ENCODE measurements at regions not wholly inside any gene's neighbourhood (a gene's known extent, or its start where the extent isn't known, plus 50 kb on each side); places are given as distances from the start of the nearest gene placed in this dataset.

DNA sequence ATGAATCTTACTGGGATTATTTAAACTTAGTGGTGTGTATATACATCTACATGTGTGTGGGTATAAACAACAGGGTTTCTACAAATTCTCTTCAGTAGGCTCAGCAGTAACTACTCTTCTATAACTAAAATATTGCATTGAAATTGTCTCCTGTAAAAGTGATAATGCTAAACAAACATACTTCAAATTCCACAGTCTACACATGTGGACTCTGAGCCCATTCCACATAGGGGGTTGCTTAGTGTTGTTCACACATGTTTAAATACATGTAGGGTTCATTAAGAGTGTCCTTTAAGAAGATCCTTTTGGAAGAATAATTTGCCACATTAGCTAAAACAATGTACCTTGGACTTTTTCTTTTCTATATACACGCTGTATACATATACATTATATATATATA lies 152.8 kb upstream of the VRK2 start:
- no peak for DNase-seq

DNA sequence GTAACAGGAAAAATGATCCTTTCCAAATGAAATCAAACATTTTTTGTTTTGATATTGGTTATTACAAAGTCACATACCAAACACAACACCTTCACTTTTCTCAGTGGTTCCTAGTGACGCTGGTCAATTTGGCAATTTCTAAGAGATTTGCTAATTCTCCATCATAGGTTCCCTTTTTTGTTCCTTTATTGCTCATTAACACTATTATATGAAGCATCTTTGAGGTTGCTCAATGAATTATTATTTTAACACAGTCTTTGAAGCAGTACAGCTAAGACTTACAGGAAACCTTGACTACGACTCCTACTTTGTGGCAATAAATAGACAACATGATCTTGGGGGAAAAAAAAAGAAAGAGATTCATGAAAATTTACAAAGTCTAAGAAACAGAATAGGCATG lies 152.2 kb upstream of the VRK2 start:
- no peak for DNase-seq

DNA sequence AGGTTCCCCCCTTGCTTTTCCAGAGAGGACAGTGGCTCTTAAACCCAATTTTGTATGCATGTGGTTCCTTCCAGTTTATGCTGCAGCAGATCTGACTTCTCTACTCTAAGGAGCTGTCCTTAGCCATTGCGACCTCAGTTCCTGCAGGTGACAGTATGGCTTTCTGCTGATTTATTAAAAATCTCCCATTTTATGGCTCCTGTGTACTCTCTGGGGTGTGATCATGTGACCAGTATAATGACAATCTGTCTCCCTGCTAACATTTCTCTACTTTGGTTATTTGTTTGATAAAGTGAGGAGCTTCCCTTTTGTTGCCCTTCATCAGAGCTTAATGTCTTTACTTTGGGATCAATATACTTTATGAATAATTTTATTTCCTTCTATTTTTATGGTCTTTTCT lies 148.7 kb upstream of the VRK2 start:
- no peak for DNase-seq

DNA sequence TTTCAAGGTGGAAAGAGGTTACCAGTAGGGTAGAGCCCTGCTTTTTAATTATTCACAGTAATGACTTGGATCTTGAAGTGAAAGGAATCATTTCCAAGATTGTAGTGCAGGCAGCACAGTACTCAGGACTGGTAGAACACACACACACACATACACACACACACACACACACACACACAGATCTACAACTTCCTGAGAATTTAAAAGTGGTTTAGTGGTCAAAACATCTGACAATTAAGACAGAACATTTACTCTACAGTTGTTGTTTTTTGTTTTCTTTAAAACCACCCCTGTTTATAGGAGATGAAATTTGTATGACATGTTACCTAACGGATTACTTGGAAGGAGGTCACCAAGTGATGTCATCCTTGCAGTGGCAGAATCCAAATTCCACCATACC lies 146.7 kb upstream of the VRK2 start:
- DNase-seq: no peak

DNA sequence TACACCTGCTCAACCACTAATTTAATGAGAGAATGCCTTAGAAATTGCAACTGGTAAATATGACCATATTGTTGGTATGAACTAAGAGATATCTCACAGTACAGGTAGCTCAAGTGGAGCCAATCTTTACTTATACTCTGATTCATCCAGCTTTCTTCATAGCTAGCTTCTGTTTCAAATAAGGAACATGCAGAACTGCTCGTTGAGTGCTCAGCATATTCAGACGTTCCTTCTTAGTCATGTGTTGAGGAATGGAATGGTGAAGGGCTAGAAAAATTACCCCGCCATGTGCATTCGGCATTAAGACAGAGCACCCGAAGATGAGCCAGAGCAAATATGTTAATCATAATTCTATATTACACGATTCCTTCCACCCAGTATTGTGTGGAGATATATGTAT lies 144.0 kb upstream of the VRK2 start:
- no peak for DNase-seq

DNA sequence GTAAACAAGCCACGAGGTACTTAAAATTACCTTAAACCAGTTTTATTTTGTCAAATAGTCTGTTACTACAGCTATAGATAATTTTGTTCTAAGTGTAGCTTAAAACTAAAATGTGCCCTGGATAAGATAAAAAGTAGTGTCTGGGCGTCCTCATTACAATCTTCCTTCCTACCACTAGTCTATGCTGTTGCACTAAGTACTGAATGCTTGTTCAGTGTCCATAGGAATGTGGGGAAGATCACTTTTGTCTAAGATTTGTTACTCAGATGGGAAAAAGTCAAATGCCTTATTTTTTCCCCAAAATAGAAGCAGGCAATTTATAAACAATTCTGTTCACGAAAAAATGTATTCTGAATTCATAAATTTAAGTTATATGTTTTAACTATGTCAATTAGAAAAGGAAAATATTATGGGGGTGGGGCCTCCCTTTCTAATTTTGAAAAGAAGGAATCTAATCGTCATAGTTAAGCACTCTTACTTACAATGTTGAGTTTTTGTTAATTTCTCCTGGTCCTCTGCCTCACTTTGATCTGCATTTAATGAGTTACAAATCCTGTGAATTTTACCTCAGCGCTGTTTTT lies 140.4 kb upstream of the VRK2 start:
- no peak for DNase-seq

DNA sequence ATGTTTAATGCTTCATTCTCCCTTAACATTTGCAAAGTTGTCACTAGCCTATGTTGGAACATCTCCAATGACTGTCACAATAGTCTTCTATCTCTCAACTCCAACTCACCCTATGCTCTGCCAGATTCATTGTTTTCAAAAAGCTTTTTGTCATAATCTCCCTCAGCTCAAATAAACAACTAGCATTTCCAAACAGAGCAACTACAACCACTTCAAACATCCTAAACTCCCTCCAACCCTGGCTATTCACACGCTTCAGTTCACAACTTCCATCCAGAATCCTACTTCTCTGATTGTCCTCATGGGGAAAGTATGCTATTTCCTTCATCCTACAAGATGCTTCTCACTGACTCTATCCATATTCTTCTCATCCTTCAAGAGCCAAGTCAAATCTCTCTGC lies 139.2 kb upstream of the VRK2 start:
- no peak for DNase-seq

DNA sequence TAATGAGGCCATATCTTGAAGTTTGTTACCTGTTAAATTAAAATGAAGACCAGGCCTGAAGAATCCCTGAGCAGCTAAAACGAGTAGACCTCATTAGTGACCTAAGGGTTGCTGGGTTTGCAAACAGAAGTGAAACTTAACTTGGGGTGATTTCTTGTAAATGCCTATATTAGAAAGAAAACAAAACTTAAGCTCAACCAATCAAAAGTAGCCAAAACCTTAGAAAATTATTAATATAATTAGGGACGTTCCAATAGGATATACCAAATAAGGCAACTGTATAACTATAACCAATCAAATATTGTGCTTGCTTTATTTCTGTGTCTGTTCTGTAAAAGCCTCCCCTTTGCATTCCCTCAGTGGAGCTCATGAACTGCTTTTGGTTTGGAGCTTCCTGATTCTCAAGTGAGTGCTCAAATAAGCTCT lies 137.9 kb upstream of the VRK2 start:
- no peak for DNase-seq

DNA sequence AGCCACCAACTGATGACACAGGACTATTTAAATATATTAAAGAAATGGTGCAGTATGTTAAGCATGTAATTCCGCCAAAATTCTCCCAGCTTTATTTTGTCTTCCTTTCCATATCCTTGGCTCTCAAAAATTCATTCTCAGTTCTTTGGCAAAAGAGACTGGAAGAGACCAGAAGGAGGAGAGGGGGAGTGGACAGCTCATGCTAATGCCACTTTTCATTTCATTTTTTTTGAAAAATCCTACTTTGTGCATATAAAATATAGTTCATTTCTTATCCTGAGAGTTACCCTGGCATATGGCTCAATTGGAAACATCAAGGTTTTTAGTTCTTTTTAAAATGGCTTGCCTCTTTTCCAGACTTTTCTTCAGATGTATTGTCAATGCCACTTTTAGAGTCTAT lies 128.5 kb upstream of the VRK2 start:
- DNase-seq: no peak

DNA sequence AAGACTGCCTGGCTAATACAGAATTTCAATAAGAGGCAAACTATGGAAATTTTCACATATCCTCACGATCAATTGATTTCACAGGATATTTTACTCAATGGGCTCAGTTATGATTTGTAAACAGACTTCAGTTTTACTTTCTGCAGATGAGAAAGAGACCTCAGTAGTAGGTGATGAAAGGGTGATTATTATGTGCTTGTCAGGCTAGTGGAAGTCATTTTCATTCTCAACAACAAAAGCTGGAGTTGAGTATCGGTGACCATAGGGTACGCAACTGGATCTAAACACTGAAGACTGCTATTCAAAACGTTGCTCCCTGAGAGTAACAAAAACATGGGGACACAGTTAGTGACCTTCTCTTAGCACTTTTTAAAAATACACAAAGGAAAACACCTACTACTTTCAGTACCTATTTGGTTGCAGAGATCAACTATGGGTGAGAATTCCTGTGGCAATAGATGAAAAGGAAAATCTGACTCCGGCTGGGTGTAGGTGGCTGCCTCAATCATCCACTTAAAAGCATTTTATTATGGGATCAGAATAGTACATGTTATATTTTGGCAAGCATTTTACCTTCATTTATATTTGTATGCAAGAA lies 126.2 kb upstream of the VRK2 start:
- no peak for DNase-seq

DNA sequence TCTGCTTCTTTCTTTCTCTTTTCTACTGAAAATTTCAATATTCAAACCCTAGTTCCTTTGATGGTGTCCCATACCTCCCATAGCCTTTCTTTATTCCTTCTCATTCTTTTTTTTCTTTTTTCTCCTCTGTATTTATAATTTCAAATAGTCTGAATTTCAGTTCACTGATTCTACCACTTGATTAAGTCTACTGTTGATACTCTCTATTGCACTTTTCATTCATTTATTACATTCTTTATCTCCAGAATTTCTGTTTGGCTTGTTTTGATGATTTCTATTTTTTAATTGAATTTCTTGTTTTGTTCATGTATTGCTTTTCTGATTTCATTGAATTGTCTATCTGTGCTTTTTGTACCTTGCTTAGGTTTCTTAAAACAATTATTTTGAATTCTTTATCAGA lies 111.9 kb upstream of the VRK2 start:
- DNase-seq: no peak

DNA sequence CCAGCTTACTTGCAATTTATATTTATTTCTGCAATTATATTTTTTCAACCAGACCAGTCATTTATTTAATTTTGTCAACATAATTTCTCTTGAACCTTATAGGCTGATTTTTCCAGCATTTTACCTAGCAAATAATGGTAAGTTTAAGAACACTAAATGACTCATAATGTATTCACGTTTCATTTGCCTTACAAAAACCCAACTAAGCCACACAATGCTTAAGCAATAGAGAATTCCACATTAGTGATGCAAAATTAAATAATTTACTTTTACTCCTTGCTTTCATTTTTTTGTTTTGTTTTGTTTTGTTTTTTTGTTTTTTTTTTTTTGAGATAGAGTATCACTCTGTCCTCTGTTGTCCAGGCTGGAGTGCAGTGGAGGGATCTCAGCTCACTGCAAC lies 110.4 kb upstream of the VRK2 start:
- DNase-seq: no peak

DNA sequence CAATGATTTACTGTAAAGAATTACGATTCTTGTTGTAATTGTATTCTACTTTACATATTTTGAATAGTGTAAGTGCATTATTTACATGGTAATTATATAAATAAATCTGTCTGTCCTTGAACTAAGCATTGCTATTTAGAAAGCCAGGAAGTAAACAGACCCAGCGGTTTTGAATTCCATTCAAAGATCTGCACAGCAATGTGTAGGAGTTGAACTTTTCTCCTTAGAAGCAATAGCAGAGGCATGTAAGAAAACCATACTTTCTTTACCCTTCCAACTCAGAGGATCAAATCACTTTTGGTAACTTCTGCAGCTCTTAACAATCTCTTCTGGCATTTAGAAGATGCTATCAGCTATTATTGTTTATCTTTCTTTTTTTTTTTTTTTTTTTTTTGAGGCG lies 109.2 kb upstream of the VRK2 start:
- no peak for DNase-seq

DNA sequence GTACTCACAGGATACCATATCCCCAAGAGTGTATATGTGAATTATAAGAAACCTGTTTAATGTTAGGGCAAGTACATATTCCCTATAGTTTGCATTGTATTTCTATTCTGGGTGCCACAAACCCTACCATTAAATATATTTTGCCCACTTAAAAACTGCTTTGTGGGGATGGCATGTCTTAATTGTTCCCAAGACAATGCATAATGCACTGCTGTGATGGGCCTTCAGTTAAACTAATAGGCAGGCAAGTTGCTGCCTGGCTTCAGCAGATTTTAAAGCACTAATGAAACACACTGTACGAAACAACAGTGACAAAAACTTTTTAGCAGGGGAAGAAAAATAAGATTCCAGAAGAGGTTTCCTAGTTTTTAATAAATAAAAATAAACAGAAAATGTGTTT lies 104.8 kb upstream of the VRK2 start:
- DNase-seq: no peak

DNA sequence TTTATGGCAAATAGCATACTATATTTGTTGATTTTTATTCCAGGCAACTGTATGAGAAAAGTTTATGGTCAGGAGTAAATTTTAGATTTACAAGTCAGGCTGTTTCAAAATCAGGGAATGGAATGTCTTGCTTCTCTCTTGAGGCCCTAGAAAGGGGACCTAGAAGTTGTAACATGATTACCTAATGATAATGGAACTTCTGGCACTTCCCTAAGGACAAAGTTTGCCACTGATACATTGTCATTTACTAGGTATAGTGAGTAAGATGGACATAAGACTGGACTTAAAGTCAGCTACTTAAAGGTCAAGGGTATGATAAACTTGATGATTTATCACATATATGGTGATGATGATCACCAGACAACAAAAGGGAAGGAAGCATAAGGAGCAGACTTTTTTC lies 103.3 kb upstream of the VRK2 start:
- DNase-seq: no peak

DNA sequence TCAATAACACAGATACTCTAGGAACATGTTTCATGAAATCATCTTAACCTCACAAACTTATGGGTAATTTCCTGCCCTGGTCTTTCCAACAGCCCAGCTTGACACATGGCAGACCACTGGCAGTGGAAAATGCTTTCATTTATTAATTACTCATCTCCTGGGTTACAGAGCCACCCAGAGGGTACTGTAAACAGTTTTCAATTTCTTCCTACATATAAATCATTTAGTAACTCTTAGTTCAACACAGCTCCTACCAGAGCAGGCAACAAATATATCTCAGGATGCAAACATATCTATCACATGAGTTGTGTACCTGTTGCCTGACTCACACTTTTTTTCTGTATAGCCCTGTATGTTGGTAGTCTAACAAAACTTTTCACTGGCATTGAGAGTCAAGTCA lies 99.2 kb upstream of the VRK2 start:
- no peak for DNase-seq

DNA sequence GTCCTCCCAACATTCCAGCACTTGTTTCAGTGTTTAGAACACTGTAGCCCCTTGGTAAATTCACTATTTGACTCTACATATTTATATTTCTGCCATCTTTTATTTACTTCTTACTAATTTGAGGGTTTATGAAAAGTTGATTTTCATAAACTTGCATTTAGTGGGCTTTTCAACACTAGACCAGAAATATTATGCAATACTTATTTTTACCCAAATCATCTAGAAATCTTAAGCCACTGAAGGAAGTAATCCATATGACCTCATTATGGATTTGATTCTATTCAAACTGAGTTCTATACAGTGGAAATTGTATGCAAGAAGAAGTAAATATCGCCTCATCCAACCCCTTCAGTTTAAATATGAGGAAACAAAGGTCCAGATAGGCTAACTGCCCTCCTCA lies 92.6 kb upstream of the VRK2 start:
- no peak for DNase-seq

DNA sequence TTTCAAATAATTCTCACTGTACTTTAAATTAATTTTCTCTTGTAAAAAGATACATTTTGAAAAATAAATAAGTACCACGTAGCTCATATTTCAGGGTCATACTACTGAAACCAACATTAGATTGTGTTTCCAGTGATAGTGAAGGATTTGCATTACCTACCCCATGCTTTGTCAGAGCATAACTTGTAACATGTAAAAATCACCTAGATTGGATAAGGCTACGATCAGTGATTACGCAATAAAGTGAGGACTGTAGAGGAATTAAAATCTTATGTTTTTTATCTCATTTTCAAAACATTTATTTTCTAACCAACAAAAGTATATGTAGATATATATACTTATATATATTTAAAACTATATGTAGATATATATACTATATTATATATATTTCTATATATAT lies 89.4 kb upstream of the VRK2 start:
- DNase-seq: no peak

DNA sequence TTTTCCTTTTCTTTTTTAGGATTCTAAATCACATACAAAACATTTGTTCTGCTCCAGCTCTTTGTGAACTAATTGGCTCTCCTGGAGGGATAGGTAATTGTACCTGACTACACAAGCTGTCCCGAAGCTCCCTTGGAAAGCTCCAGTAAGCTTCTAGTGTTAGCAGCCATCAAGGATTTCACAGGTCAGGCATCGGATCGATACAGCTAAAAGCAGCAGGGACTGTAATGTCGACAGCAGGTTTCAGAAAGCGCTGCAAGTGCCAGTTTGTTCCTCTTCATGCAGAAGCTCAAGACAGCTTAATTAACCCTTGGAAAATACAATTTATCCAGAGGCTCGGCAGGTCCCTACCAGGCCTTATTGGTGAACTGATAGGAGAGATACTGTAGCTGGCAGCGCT lies 87.2 kb upstream of the VRK2 start:
- DNase-seq: no peak

DNA sequence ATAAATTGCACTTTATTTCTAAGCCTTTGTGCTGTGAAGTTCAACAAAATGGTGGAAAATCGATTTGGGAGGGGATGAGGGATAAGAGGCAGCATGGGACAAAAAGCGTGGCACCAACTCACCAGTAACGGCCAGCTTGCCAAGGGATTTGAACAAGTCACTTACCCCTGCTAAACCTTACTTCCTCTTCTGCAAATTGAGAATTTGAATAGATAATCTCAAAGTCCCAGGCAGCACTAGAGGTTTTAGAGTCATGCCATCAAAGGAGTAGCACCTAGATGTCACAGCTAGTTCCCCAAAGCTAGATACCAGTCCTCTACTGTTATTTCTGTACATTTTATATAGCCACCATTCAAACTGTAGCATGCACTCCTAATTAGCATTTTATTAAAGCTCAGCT lies 83.7 kb upstream of the VRK2 start:
- no peak for DNase-seq

DNA sequence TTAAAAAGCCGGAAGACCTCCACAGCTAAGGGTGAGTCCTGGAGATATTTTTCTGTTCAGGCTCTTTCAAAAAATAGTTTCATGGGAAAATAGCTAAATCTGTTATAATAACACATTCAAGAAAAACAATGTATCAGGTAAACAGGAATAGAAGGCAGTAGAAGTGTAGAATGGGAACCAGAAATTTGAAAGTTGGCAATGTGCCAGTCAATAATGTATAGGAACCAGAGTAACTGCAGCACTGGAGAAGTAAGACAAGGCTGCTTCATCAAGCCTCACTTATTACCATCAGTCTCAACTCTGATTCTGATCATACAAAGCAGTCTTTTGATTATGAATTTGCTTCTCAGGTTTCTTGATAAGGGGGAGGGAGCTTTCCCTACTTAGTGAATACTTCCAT lies 81.4 kb upstream of the VRK2 start:
- no peak for DNase-seq

DNA sequence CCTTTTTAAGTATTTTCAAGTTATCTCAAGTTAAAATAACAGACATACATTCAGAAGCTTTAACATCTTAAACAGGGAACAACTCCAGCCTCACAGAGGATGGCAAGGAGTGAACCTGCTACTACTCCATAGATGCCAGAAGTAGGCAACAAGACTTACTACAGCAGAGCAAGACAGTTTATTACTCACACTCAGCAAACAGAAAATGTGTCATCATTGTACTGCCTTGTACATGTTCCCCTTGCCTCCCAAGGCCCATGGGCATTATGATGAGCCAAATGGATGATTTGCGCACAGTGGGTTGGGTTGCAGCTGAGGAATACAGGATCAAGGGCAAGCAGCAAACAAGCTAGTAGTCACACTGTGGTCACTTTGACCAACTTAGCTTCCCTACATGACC lies 80.6 kb upstream of the VRK2 start:
- DNase-seq: no peak

DNA sequence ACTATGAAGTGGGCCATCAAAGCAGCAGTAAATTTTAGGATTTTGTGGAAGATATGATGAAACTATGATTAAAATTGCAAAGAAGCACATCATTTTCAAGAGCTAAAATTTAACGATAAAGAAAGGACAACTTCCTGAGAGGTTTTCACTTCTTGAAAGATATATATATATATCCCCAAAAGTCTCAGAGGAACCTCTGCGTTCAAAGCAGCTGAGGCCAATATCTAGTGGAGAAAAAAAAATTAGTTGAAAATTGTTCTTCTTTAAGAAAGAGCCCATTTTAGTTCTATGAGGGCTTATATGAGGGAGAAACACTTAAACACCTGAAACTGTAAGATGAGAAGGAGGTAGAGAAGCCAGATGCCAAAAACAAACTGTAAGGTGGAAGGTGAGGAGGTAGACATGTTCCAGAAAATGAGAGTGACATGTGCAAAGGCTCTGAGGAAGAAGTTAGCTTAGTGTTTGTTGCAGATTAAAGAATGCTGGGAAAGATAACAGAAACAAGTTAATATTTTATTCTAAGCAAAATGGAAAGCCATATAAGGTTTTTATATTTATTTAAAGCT lies 72.9 kb upstream of the VRK2 start:
- no peak for DNase-seq

DNA sequence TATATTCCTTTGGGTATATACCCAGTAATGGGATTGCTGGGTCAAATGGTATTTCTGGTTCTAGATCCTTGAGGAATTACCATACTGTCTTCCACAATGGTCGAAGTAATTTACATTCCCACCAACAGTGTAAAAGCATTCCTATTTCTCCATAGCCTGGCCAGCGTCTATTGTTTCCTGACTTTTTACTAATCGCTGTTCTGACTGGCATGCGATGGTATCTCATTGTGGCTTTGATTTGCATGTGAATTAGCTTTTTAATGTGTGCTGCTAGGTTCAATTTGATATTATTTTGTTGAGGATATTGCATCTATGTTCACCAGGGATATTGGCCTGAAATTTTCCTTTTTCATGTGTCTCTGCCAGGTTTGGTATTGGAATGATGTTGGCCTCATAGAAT lies 67.4 kb upstream of the VRK2 start:
- DNase-seq: no peak

DNA sequence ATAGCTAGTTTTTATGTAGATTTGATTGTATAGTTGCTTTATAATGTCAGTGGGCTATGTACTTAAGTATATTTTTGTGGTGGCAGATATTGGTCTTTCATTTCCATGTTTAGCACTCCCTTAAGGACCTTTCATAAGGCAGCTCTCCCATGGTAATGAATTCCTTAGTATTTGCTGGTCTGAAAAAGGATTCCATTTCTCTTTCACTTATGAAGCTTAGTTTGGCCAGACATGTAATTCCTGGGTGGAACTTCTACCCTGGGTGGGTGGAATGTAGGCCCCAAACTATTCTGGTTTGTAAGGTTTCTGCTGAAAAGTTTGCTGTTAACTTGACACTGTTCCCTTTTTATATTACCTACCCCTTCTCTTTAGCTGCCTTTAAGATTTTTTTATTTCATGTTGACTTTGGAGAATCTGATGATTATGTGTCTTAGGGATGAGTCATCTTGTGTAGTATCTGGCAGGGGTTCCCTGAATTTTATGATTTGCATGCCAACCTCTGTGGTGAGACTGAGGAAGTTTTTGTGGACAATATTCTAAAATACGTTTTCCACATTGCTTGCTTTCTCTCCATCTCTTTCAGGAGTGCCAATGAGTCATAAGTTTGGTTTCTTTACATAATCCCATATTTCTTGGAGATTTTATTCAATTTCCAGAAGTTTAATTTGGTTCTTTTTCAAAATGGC lies 65.4 kb upstream of the VRK2 start:
- no peak for DNase-seq
